ENCODE measurements at regions not wholly inside any gene's neighbourhood (a gene's known extent, or its start where the extent isn't known, plus 50 kb on each side); places are given as distances from the start of the nearest gene placed in this dataset.

DNA sequence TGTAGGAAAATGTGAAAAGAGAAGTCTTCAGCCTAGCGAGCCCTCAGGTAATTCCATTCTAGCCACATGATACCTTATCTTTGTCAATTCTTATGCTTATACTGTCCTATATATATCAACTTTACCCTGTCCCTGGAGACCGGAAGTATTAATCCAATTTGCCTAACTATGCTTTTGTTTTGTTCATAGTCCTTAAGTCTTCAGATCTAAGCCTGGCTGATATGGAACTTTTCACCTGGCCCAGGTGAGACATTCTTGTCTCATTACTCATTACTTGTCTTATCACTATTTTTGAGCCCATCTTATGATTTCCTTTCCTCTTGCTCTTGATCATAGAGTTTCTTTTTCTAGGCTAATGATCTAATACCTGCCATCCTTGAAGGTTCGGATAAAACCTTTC lies 194.1 kb upstream of the FANCL start:
- Histone ChIP-seq H3K9me3 (ENCODE audit: control insufficient read depth in 1 of 2, insufficient read depth in 1 of 2, low read length in 2 of 2) (no peaks in the 10 kb centered on the region), H3K27me3 (ENCODE audit: control insufficient read depth in 1 of 2, insufficient read depth in 2 of 2, low read length in 2 of 2) (no peaks in the 10 kb centered on the region), H3K4me3 (ENCODE audit: low read length) (no peak overlapping the region), H3K4me1 (ENCODE audit: insufficient read depth, low read length) (no peaks in the 10 kb centered on the region), H3K36me3 (ENCODE audit: insufficient read depth, low read length) (no peaks in the 10 kb centered on the region), H3K27ac (ENCODE audit: low read depth in 1 of 2, low read length in 2 of 2) (no peak overlapping the region)
- no peaks in the 10 kb centered on the region for H3K9me3 Mint-ChIP-seq
- ChIA-PET CTCF (no interaction called here), POLR2A (no interaction called here)
- H3K27me3 Mint-ChIP-seq: peaks cover 10% of the 10 kb centered on the region
- ATAC-seq (ENCODE audit: poor library complexity) (no peak), DNase-seq (no peak)
- no peak overlapping the region for H3K27ac Mint-ChIP-seq
- H3K36me3 Mint-ChIP-seq (ENCODE audit: low read depth): no peaks in the 10 kb centered on the region
- no peaks in the 10 kb centered on the region for H3K4me1 Mint-ChIP-seq (ENCODE audit: low read depth)
- TF ChIP-seq, protein P1, sequence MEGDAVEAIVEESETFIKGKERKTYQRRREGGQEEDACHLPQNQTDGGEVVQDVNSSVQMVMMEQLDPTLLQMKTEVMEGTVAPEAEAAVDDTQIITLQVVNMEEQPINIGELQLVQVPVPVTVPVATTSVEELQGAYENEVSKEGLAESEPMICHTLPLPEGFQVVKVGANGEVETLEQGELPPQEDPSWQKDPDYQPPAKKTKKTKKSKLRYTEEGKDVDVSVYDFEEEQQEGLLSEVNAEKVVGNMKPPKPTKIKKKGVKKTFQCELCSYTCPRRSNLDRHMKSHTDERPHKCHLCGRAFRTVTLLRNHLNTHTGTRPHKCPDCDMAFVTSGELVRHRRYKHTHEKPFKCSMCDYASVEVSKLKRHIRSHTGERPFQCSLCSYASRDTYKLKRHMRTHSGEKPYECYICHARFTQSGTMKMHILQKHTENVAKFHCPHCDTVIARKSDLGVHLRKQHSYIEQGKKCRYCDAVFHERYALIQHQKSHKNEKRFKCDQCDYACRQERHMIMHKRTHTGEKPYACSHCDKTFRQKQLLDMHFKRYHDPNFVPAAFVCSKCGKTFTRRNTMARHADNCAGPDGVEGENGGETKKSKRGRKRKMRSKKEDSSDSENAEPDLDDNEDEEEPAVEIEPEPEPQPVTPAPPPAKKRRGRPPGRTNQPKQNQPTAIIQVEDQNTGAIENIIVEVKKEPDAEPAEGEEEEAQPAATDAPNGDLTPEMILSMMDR (IDR thresholded peaks at IDR 0.05): no peak
- intact Hi-C loops (cut with DNase I, micrococcal nuclease): no loop called here
- no peak overlapping the region for H3K4me3 Mint-ChIP-seq

DNA sequence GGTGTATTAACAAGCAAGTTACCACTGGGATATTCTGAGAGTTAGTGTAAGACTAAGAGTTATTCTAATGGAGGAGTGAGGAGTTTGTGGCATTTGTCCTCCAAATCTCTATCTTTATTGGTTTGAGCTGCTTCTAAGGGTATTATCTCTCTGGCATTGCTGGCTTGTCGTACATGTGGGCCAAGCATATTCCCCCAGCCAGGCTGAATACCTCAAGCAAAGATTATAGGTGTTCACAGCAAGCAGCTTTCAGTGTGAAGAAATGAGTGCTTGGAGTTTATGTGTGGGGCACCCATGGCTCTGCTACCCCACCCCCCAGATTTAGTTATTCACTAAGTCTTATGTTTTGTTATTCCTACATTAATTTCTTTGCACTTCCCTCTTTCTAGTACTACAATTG lies 193.6 kb upstream of the FANCL start:
- H3K4me3 Mint-ChIP-seq: no peak overlapping the region
- no peaks in the 10 kb centered on the region for H3K36me3 Mint-ChIP-seq (ENCODE audit: low read depth)
- no peaks in the 10 kb centered on the region for H3K4me1 Mint-ChIP-seq (ENCODE audit: low read depth)
- Histone ChIP-seq H3K4me1 (ENCODE audit: insufficient read depth, low read length) (no peaks in the 10 kb centered on the region), H3K4me3 (ENCODE audit: low read length) (no peak overlapping the region), H3K27ac (ENCODE audit: low read depth in 1 of 2, low read length in 2 of 2) (no peak overlapping the region), H3K27me3 (ENCODE audit: control insufficient read depth in 1 of 2, insufficient read depth in 2 of 2, low read length in 2 of 2) (no peaks in the 10 kb centered on the region), H3K9me3 (ENCODE audit: control insufficient read depth in 1 of 2, insufficient read depth in 1 of 2, low read length in 2 of 2) (no peaks in the 10 kb centered on the region), H3K36me3 (ENCODE audit: insufficient read depth, low read length) (no peaks in the 10 kb centered on the region)
- no peak overlapping the region for H3K27ac Mint-ChIP-seq
- ChIA-PET CTCF (no interaction called here), POLR2A (no interaction called here)
- DNase-seq: no peak
- intact Hi-C loops (cut with DNase I, micrococcal nuclease): no loop called here
- ATAC-seq (ENCODE audit: poor library complexity): no peak
- H3K27me3 Mint-ChIP-seq: peaks cover 16% of the 10 kb centered on the region
- no peaks in the 10 kb centered on the region for H3K9me3 Mint-ChIP-seq
- TF ChIP-seq, protein P1 (IDR thresholded peaks at IDR 0.05): no peak

DNA sequence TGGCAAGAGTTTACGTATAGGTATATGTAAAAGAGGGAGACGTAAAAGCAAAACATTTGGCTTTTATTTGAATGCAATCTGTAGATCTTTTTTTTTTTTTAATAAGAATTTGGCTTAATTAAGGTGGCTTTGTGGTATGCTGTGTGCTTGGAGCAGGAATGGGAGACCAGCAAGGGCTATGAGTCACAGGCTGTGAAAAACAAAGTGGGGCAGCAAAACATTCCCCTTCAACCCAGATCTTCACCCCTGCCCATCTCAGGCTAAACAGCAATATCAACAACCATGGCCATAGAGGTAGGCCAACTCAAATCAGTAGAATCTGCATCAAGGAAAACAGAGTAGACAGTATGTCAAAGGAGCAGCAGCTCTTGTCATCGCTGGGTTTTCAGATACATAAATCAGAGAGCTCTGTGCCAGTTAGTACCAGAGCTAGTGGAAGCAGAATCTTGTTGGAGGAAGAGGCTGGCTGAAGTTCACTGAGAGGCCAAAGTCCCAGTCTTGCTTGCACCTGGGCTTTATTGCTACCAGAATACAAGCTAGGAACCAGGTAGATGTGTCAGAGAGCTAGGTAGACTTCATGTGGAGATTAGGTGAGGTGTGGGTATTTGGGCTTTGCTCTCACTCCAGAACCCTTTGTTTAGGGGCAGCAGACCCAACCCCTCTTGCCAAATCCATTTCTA lies 191.5 kb upstream of the FANCL start:
- no peak for DNase-seq
- Mint-ChIP-seq H3K27ac (no peak overlapping the region), H3K4me1 (ENCODE audit: low read depth) (peaks cover 7% of the 10 kb centered on the region), H3K9me3 (no peaks in the 10 kb centered on the region), H3K4me3 (no peak overlapping the region), H3K27me3 (peaks cover 29% of the 10 kb centered on the region), H3K36me3 (ENCODE audit: low read depth) (no peaks in the 10 kb centered on the region)
- H3K9me3 ChIP-seq (ENCODE audit: control insufficient read depth in 1 of 2, insufficient read depth in 1 of 2, low read length in 2 of 2): no peaks in the 10 kb centered on the region
- ChIA-PET POLR2A (no interaction called here), CTCF (interaction anchor here (0.5 kb wide), 1 partner anchor 1502 kb away, joined by 3 read pairs; no protein-coding TSS in a partner anchor)
- TF ChIP-seq, protein P1 (IDR thresholded peaks at IDR 0.05): no peak
- intact Hi-C loops (cut with DNase I, micrococcal nuclease): no loop called here
- H3K27me3 ChIP-seq (ENCODE audit: control insufficient read depth in 1 of 2, insufficient read depth in 2 of 2, low read length in 2 of 2): peaks cover 15% of the 10 kb centered on the region in 2 experiments
- no peak overlapping the region for H3K4me3 ChIP-seq (ENCODE audit: low read length)
- H3K4me1 ChIP-seq (ENCODE audit: insufficient read depth, low read length): peaks cover 2% of the 10 kb centered on the region
- no peak overlapping the region for H3K27ac ChIP-seq (ENCODE audit: low read depth in 1 of 2, low read length in 2 of 2)
- ATAC-seq (ENCODE audit: poor library complexity): no peak
- H3K36me3 ChIP-seq (ENCODE audit: insufficient read depth, low read length): no peaks in the 10 kb centered on the region

Data from CD4-positive, alpha-beta T cell (primary cell).